ENCODE measurements at regions not wholly inside any gene's neighbourhood (a gene's known extent, or its start where the extent isn't known, plus 50 kb on each side); places are given as distances from the start of the nearest gene placed in this dataset.

GRCh38 chr1:232519186-232519585 is 110.7 kb downstream of the SIPA1L2 start:
- DNase-seq (ENCODE audit: low spot score) = no peak

GRCh38 chr1:232518349-232518748 is 111.6 kb downstream of the SIPA1L2 start:
- DNase-seq (ENCODE audit: low spot score) = no peak

- DNase-seq (ENCODE audit: low spot score) = no peak
Measured at GRCh38 chr1:232517204-232517603, 112.7 kb downstream of the SIPA1L2 start.

- DNase-seq (ENCODE audit: low spot score) = no peak
Measured at GRCh38 chr1:232515706-232516105, 114.2 kb downstream of the SIPA1L2 start.

- DNase-seq (ENCODE audit: low spot score) = no peak
Measured at GRCh38 chr1:232512712-232513111, 117.2 kb downstream of the SIPA1L2 start.

GRCh38 chr1:232511172-232511571 is 118.8 kb downstream of the SIPA1L2 start:
- no peak for DNase-seq (ENCODE audit: low spot score)

- no peak for DNase-seq (ENCODE audit: low spot score)
Measured at GRCh38 chr1:232510367-232511110, 119.4 kb downstream of the SIPA1L2 start.

- DNase-seq (ENCODE audit: low spot score) = no peak
Measured at GRCh38 chr1:232509570-232509969, 120.4 kb downstream of the SIPA1L2 start.

- no peak for DNase-seq (ENCODE audit: low spot score)
Measured at GRCh38 chr1:232508130-232508701, 121.7 kb downstream of the SIPA1L2 start.

GRCh38 chr1:232507571-232507970 is 122.4 kb downstream of the SIPA1L2 start:
- DNase-seq (ENCODE audit: low spot score) = no peak

- no peak for DNase-seq (ENCODE audit: low spot score)
Measured at GRCh38 chr1:232505884-232506283, 124.0 kb downstream of the SIPA1L2 start.

- DNase-seq (ENCODE audit: low spot score) = no peak
Measured at GRCh38 chr1:232504651-232505050, 125.3 kb downstream of the SIPA1L2 start.

GRCh38 chr1:232503497-232503896 is 126.4 kb downstream of the SIPA1L2 start:
- DNase-seq (ENCODE audit: low spot score) = no peak

- DNase-seq (ENCODE audit: low spot score) = no peak
Measured at GRCh38 chr1:232501854-232502253, 128.1 kb downstream of the SIPA1L2 start.

GRCh38 chr1:232499188-232499587 is 130.7 kb downstream of the SIPA1L2 start:
- DNase-seq (ENCODE audit: low spot score) = no peak

GRCh38 chr1:232493869-232494268 is 136.1 kb downstream of the SIPA1L2 start:
- no peak for DNase-seq (ENCODE audit: low spot score)

GRCh38 chr1:232489256-232489655 is 140.7 kb downstream of the SIPA1L2 start:
- DNase-seq (ENCODE audit: low spot score) = no peak

GRCh38 chr1:232487236-232487635 is 142.7 kb downstream of the SIPA1L2 start:
- no peak for DNase-seq (ENCODE audit: low spot score)

- no peak for DNase-seq (ENCODE audit: low spot score)
Measured at GRCh38 chr1:232486454-232487207, 143.3 kb downstream of the SIPA1L2 start.

- no peak for DNase-seq (ENCODE audit: low spot score)
Measured at GRCh38 chr1:232486006-232486405, 143.9 kb downstream of the SIPA1L2 start.

- no peak for DNase-seq (ENCODE audit: low spot score)
Measured at GRCh38 chr1:232484856-232485255, 145.1 kb downstream of the SIPA1L2 start.

GRCh38 chr1:232483826-232484225 is 146.1 kb downstream of the SIPA1L2 start:
- no peak for DNase-seq (ENCODE audit: low spot score)

GRCh38 chr1:232481091-232481490 is 148.8 kb downstream of the SIPA1L2 start:
- no peak for DNase-seq (ENCODE audit: low spot score)

Data from CD4-positive, alpha-beta T cell treated with Interleukin-15 for 4 hours (primary cell).